ENCODE measurements at regions not wholly inside any gene's neighbourhood (a gene's known extent, or its start where the extent isn't known, plus 50 kb on each side); places are given as distances from the start of the nearest gene placed in this dataset.

GRCh38 chr6:9200712-9201111 lies 765.4 kb upstream of the SLC35B3 start:
- Histone ChIP-seq H4K20me1 (ENCODE audit: insufficient read depth, low read length) (no peaks in the 10 kb centered on the region), H3K4me1 (ENCODE audit: insufficient read depth, low read length) (no peaks in the 10 kb centered on the region), H3K4me3 (replicated peaks in 1 of 3; ENCODE audit: insufficient read depth in 1 of 3, low read depth in 2 of 3, low read length in 3 of 3) (no peak overlapping the region), H3K4me2 (ENCODE audit: low read depth, low read length) (no peak overlapping the region), H3K27me3 (ENCODE audit: control insufficient read depth in 1 of 2, insufficient read depth in 2 of 2, low read length in 2 of 2) (no peaks in the 10 kb centered on the region), H3K9ac (ENCODE audit: insufficient read depth, low read depth, low read length) (no peak overlapping the region), H3K36me3 (replicated peaks in 1 of 2; ENCODE audit: control insufficient read depth in 1 of 2, insufficient read depth in 2 of 2, low read length in 2 of 2) (no peaks in the 10 kb centered on the region), H3K27ac (ENCODE audit: extremely low read length, insufficient read depth, low read length) (no peak overlapping the region), H2AFZ (ENCODE audit: low read length) (no peak overlapping the region), H3K9me3 (ENCODE audit: low read length) (peaks cover 68% of the 10 kb centered on the region), H3K79me2 (ENCODE audit: insufficient read depth, low read length) (no peaks in the 10 kb centered on the region)
- no peak for DNase-seq (ENCODE audit: low spot score)
- FAIRE-seq, result no peak
- no TSS peak for BruUV-seq (replicated peaks)
- intact Hi-C loops (cut with micrococcal nuclease; ENCODE audit: unreplicated experiment), result no loop called here
- no peak for ATAC-seq
- CTCF ChIA-PET (ENCODE audit: low intra/inter-chr PET ratio, low total read pairs), result no interaction called here
- POLR2A ChIA-PET, result no interaction called here
- in situ Hi-C loops (cut with HindIII; ENCODE audit: extremely low pct_ligation_motif_present, low pct_unique_long_range_greater_than_20kb), result no loop called here
- TF ChIP-seq ZNF235 (CRISPR knock-in tag; IDR thresholded peaks at IDR 0.05; ENCODE audit: borderline replicate concordance), result no peak
- no peak for TF ChIP-seq HOXA7 (CRISPR knock-in tag; IDR thresholded peaks at IDR 0.05)
- no peak for TF ChIP-seq MTF2 (CRISPR knock-in tag; IDR thresholded peaks at IDR 0.05; ENCODE audit: borderline replicate concordance)
- TF ChIP-seq IKZF4 (CRISPR knock-in tag; IDR thresholded peaks at IDR 0.05; ENCODE audit: borderline replicate concordance, low read depth, not compliant biosample characterization), result no peak
- no peak for TF ChIP-seq ZNF557 (CRISPR knock-in tag; IDR thresholded peaks at IDR 0.05)
- no peak for TF ChIP-seq TCF7 (IDR thresholded peaks at IDR 0.05; ENCODE audit: low read depth)
- no peak for TF ChIP-seq ZNF629 (CRISPR knock-in tag; conservative IDR thresholded peaks at IDR 0.05)

DNA sequence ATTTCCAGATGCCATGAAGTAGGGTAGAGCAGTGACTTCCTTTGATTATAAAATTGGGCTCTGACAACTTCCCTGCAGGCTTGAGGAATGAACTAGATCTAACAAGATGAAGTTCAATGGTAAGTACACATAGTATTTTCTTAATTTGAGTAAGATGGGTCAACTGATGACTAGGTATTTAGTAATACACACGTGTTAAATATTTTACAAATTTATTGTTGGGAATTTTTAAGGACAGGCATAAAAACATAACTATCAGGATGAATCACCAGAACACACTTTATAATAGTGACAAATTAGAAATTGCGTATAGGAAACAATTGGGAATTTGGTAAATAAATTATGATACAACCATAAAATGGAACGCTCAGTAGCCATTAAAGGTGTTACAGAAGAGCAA lies 762.4 kb upstream of the SLC35B3 start:
- no TSS peak for BruUV-seq (replicated peaks)
- Histone ChIP-seq H3K9ac (ENCODE audit: insufficient read depth, low read depth, low read length) (no peak overlapping the region), H3K27ac (ENCODE audit: extremely low read length, insufficient read depth, low read length) (no peak overlapping the region), H3K27me3 (ENCODE audit: control insufficient read depth in 1 of 2, insufficient read depth in 2 of 2, low read length in 2 of 2) (no peaks in the 10 kb centered on the region), H3K79me2 (ENCODE audit: insufficient read depth, low read length) (no peaks in the 10 kb centered on the region), H3K9me3 (ENCODE audit: low read length) (peaks cover 59% of the 10 kb centered on the region), H3K36me3 (replicated peaks in 1 of 2; ENCODE audit: control insufficient read depth in 1 of 2, insufficient read depth in 2 of 2, low read length in 2 of 2) (no peaks in the 10 kb centered on the region), H2AFZ (ENCODE audit: low read length) (no peak overlapping the region), H3K4me3 (replicated peaks in 1 of 3; ENCODE audit: insufficient read depth in 1 of 3, low read depth in 2 of 3, low read length in 3 of 3) (no peak overlapping the region), H3K4me1 (ENCODE audit: insufficient read depth, low read length) (no peaks in the 10 kb centered on the region), H4K20me1 (ENCODE audit: insufficient read depth, low read length) (no peaks in the 10 kb centered on the region), H3K4me2 (ENCODE audit: low read depth, low read length) (no peak overlapping the region)
- 7% methylated on average over 3 of the region's 3 CpGs for WGBS (ENCODE audit: low lambda C conversion rate)
- FAIRE-seq, result no peak
- intact Hi-C loops (cut with micrococcal nuclease; ENCODE audit: unreplicated experiment), result no loop called here
- DNase-seq (ENCODE audit: low spot score), result no peak
- ATAC-seq, result no peak
- ChIA-PET POLR2A (no interaction called here), CTCF (ENCODE audit: low intra/inter-chr PET ratio, low total read pairs) (no interaction called here)
- TF ChIP-seq HNRNPK (IDR thresholded peaks at IDR 0.05; ENCODE audit: low read depth, low read length, poor library complexity, severe bottlenecking) (no peak), THAP11 (CRISPR knock-in tag; IDR thresholded peaks at IDR 0.05) (no peak), ZNF652 (CRISPR knock-in tag; IDR thresholded peaks at IDR 0.05; ENCODE audit: borderline replicate concordance, low read depth) (no peak)
- in situ Hi-C loops (cut with HindIII; ENCODE audit: extremely low pct_ligation_motif_present, low pct_unique_long_range_greater_than_20kb), result no loop called here

Measured in HepG2 (cell line).